Keratinocyte (primary cell): ENCODE measurements at regions not wholly inside any gene's neighbourhood (a gene's known extent, or its start where the extent isn't known, plus 50 kb on each side); places are given as distances from the start of the nearest gene placed in this dataset.

Experiments
- DNase-seq: peaks from one replicate; pipeline ENCODE4 v3.0.0-alpha.2; 2011; ENCODE audit warnings: low read depth, missing footprints, low spot score
- FAIRE-seq: peaks from 2 replicates; lab custom pipeline; 2011; peaks lifted over from hg19 to GRCh38; lab: Jason Lieb, UNC
- H2AFZ ChIP-seq: 2 replicates; pipeline ENCODE4 v1.6.0; 2012; ENCODE audit warnings: low read length, control low read depth, inconsistent platforms; ENCODE audit not compliant: control insufficient read depth
- H3K27ac ChIP-seq: 2 replicates; pipeline ENCODE4 v1.5.1; 2011; ENCODE audit warnings: low read length; ENCODE audit not compliant: control insufficient read depth, insufficient read depth
- H3K27me3 ChIP-seq: 3 replicates; pipeline ENCODE4 v1.6.0; 2011; ENCODE audit warnings: low read length; ENCODE audit not compliant: control insufficient read depth, insufficient read depth; ENCODE audit errors: extremely low read depth
- H3K36me3 ChIP-seq, 2 experiments: 2 replicates in 1 of 2; 3 replicates in 1 of 2; pipeline ENCODE4 v1.5.1; 2011; ENCODE audit warnings: low read length in 2 of 2, mild to moderate bottlenecking in 1 of 2; ENCODE audit not compliant: control insufficient read depth in 2 of 2, insufficient read depth in 2 of 2; ENCODE audit errors: extremely low read depth in 1 of 2
- H3K4me1 ChIP-seq: 3 replicates; pipeline ENCODE4 v1.5.1; 2011; ENCODE audit warnings: low read length; ENCODE audit not compliant: control insufficient read depth, insufficient read depth; ENCODE audit errors: extremely low read depth
- H3K4me2 ChIP-seq: 3 replicates; pipeline ENCODE4 v1.6.0; 2011; ENCODE audit warnings: low read depth, low read length; ENCODE audit not compliant: control insufficient read depth, insufficient read depth; ENCODE audit errors: extremely low read depth
- H3K4me3 ChIP-seq, 3 experiments: fragments of 200-600 bp in 1 of 3; sonication (generic) in 1 of 3; 2 replicates in 2 of 3; 3 replicates in 1 of 3; pipeline ENCODE4 v1.5.1; 2011 to 2016; ENCODE audit warnings: low read length in 3 of 3, mild to moderate bottlenecking in 3 of 3, control low read depth in 2 of 3, inconsistent platforms in 1 of 3, low read depth in 1 of 3, mixed read lengths in 1 of 3, mixed run types in 1 of 3, moderate library complexity in 1 of 3; ENCODE audit not compliant: control insufficient read depth in 2 of 3, insufficient read depth in 2 of 3; ENCODE audit errors: extremely low read depth in 1 of 3
- H3K79me2 ChIP-seq: 2 replicates; pipeline ENCODE4 v1.6.0; 2012; ENCODE audit warnings: low read length; ENCODE audit not compliant: control insufficient read depth, insufficient read depth
- H3K9ac ChIP-seq: 3 replicates; pipeline ENCODE4 v1.6.0; 2011; ENCODE audit warnings: low read length; ENCODE audit not compliant: control insufficient read depth, insufficient read depth; ENCODE audit errors: extremely low read depth
- H3K9me1 ChIP-seq: 3 replicates; pipeline ENCODE4 v1.6.0; 2011; ENCODE audit warnings: low read length; ENCODE audit not compliant: control insufficient read depth, insufficient read depth; ENCODE audit errors: extremely low read depth
- H3K9me3 ChIP-seq: 2 replicates; pipeline ENCODE4 v1.5.1; 2012; ENCODE audit warnings: low read depth, low read length; ENCODE audit not compliant: control insufficient read depth
- H4K20me1 ChIP-seq: 3 replicates; pipeline ENCODE4 v1.6.0; 2011; ENCODE audit warnings: low read length; ENCODE audit not compliant: control insufficient read depth, insufficient read depth; ENCODE audit errors: extremely low read depth
- CTCF ChIP-seq, 3 experiments: IDR thresholded peaks in 1 of 3; conservative IDR thresholded peaks in 1 of 3; optimal IDR thresholded peaks in 1 of 3; 2 replicates in 2 of 3; 3 replicates in 1 of 3; pipeline versions ENCODE3 to v1.5.1; 2011; ENCODE audit warnings: low read length in 3 of 3, mild to moderate bottlenecking in 3 of 3, moderate library complexity in 2 of 3, control low read depth in 1 of 3, inconsistent platforms in 1 of 3; ENCODE audit not compliant: insufficient read depth in 2 of 3; ENCODE audit errors: extremely low read depth in 1 of 3
- EZH2 ChIP-seq: IDR thresholded peaks from one replicate; pipeline ENCODE4 v1.6.1; 2012; ENCODE audit warnings: inconsistent platforms, mild to moderate bottlenecking, low read length, moderate library complexity
- dilution Hi-C: fragments of 300-500 bp; cut with MboI; formaldehyde crosslinking; loops from one replicate; pipeline ENCODE4 v1.7.0; 2020; ENCODE audit warnings: low sequenced_read_pairs; ENCODE audit not compliant: extremely low pct_ligation_motif_present

- Histone ChIP-seq H3K4me2 (no peak overlapping the region), H3K9me1 (no peaks in the 10 kb centered on the region), H3K4me3 (no peak overlapping the region), H3K27me3 (no peaks in the 10 kb centered on the region), H3K27ac (no peak overlapping the region), H3K36me3 (no peaks in the 10 kb centered on the region), H2AFZ (no peak overlapping the region), H3K79me2 (no peaks in the 10 kb centered on the region), H3K9ac (no peak overlapping the region), H4K20me1 (no peaks in the 10 kb centered on the region), H3K4me1 (no peaks in the 10 kb centered on the region), H3K9me3 (no peaks in the 10 kb centered on the region)
- DNase-seq (no peak), FAIRE-seq (no peak)
- dilution Hi-C loops, result no loop called here
- TF ChIP-seq EZH2, result no peak
- TF ChIP-seq CTCF (optimal IDR thresholded peaks at IDR 0.05 in 1 of 3, IDR thresholded peaks at IDR 0.05 in 1 of 3, conservative IDR thresholded peaks at IDR 0.05 in 1 of 3; ENCODE audit: extremely low read depth in 1 of 3, insufficient read depth in 2 of 3, low read length in 3 of 3), result no peak
Measured at GRCh38 chr4:156084373-156084772, 130.7 kb upstream of the CTSO start.

GRCh38 chr4:156073976-156074375, 120.3 kb upstream of the CTSO start:
- no peaks in the 10 kb centered on the region for H3K4me1 ChIP-seq
- DNase-seq, result no peak
- H3K79me2 ChIP-seq, result no peaks in the 10 kb centered on the region
- TF ChIP-seq CTCF (optimal IDR thresholded peaks at IDR 0.05 in 1 of 3, IDR thresholded peaks at IDR 0.05 in 1 of 3, conservative IDR thresholded peaks at IDR 0.05 in 1 of 3; ENCODE audit: extremely low read depth in 1 of 3, insufficient read depth in 2 of 3, low read length in 3 of 3), result no peak
- FAIRE-seq, result no peak
- no peak overlapping the region for H3K4me2 ChIP-seq
- no peaks in the 10 kb centered on the region for H3K9me1 ChIP-seq
- H3K4me3 ChIP-seq, result no peak overlapping the region
- H3K9ac ChIP-seq, result no peak overlapping the region
- dilution Hi-C loops, result no loop called here
- no peaks in the 10 kb centered on the region for H4K20me1 ChIP-seq
- H2AFZ ChIP-seq, result no peak overlapping the region
- H3K27me3 ChIP-seq, result no peaks in the 10 kb centered on the region
- H3K27ac ChIP-seq, result no peak overlapping the region
- H3K9me3 ChIP-seq, result peaks cover 6% of the 10 kb centered on the region
- no peaks in the 10 kb centered on the region for H3K36me3 ChIP-seq
